IPS-20b (cell line): ENCODE measurements at regions not wholly inside any gene's neighbourhood (a gene's known extent, or its start where the extent isn't known, plus 50 kb on each side); places are given as distances from the start of the nearest gene placed in this dataset.

ENCODE experiments used
- H3K27ac ChIP-seq: one replicate; pipeline ENCODE4 v1.5.1; 2013; ENCODE audit warnings: low read length
- H3K27me3 ChIP-seq: 2 replicates; pipeline ENCODE4 v1.6.1; 2013; ENCODE audit warnings: mild to moderate bottlenecking, low read length, inconsistent platforms; ENCODE audit not compliant: insufficient read depth
- H3K36me3 ChIP-seq: 2 replicates; pipeline ENCODE4 v1.6.1; 2013; ENCODE audit warnings: low read depth, mild to moderate bottlenecking, inconsistent platforms, low read length, moderate library complexity; ENCODE audit not compliant: insufficient read depth
- H3K4me1 ChIP-seq: 2 replicates; pipeline ENCODE4 v1.6.1; 2013; ENCODE audit warnings: mild to moderate bottlenecking, control low read depth, inconsistent platforms, low read length, moderate library complexity; ENCODE audit not compliant: insufficient read depth
- H3K4me3 ChIP-seq: 2 replicates; pipeline ENCODE4 v1.5.1; 2013; ENCODE audit warnings: mild to moderate bottlenecking, low read length, inconsistent platforms
- H3K9ac ChIP-seq: 2 replicates; pipeline ENCODE4 v1.6.1; 2013; ENCODE audit warnings: low read depth, mild to moderate bottlenecking, inconsistent platforms, low read length, moderate library complexity
- H3K9me3 ChIP-seq: 2 replicates; pipeline ENCODE4 v1.6.1; 2013; ENCODE audit warnings: mild to moderate bottlenecking, low read depth, low read length, inconsistent platforms; ENCODE audit not compliant: insufficient read depth

DNA sequence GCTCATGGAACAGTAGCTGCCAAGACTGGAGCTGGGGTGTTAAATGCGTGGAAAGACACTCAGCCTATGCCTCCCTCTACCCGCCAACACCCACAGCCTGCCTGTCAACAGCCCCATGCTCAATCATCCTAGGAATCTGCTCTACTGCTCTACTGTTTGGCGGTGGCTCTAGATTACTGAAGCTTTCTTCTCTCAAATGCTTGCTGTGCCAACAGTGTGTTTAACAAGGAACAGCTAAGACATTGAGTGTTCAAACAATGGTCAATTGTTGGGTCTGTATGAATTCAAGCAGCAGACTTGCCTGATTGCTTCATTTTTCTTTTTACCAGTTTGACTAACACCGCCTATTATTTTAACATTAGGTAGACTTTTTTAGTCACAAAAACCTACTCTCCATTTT lies 258.6 kb downstream of the SOD2 start:
- Histone ChIP-seq H3K27me3 (no peaks in the 10 kb centered on the region), H3K4me3 (no peak overlapping the region), H3K36me3 (no peaks in the 10 kb centered on the region), H3K9ac (no peak overlapping the region), H3K27ac (no peak overlapping the region), H3K4me1 (no peaks in the 10 kb centered on the region), H3K9me3 (peaks cover 14% of the 10 kb centered on the region)

DNA sequence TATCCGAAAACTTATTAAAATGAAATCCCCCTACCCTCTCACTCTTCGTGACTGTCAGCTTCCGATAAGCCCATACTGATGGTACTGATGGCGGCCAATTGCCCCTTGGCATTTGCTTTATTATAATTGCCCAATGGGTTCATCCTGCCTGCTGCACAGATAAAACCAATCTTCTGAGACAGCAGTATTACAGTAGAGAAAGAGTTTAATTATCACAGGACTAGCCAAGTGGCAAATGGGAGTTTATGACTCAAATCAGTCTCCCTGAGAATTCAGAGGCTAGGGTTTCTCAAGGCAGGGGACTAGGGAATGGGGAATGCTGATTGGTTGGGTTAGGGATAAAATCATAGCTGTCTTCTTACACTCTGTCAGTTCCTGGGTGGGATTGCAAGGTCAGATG lies 259.5 kb downstream of the SOD2 start:
- H3K4me1 ChIP-seq = no peaks in the 10 kb centered on the region
- no peak overlapping the region for H3K9ac ChIP-seq

DNA sequence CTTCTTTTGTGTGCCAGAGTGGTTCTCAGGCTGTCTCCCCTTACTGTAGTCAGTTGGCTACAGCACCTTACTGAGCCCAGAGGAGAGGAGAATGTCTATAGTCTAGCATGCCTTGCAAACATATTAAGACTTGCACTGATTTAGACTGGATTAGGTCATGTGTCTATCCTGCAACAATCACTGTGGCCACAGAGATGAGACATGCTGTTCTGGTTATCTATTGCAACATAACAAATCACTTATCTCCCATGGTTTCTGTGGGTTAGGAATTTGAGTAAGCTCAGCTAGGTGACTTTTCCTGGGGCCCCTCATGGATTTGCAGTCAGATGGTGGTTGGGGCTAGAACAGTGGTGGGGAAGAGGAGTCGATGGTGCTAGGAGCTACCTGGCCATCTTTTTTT lies 261.3 kb downstream of the SOD2 start:
- Histone ChIP-seq H3K9me3 (peaks cover 14% of the 10 kb centered on the region), H3K27me3 (no peaks in the 10 kb centered on the region)

More for the DNA sequence above, 259.5 kb downstream of the SOD2 start:
- Histone ChIP-seq H3K4me3 (no peak overlapping the region), H3K27ac (no peak overlapping the region), H3K9me3 (peaks cover 14% of the 10 kb centered on the region), H3K27me3 (no peaks in the 10 kb centered on the region), H3K36me3 (no peaks in the 10 kb centered on the region)

DNA sequence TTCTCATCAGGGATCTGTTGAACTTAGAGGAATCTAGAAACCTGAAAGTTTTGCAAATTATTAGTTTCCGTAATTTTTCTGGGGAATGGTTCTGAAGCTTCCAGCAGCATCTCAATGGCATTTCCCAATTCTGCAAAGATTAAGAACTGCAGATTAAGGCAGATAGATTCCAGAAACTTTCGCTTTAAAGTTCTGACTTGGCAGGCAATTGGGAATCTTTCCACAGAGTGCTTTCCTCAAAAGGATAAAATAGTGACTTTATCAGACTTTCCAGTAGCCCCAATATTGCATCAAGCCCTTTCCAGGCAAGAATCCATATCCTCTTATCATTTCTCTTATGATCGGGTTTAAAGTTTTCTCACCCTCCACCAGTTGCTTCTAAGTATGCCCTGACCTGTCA lies 261.1 kb downstream of the FNDC1 start:
- Histone ChIP-seq H3K9me3 (peaks cover 14% of the 10 kb centered on the region), H3K27me3 (no peaks in the 10 kb centered on the region)

More for the DNA sequence above, 261.3 kb downstream of the SOD2 start:
- Histone ChIP-seq H3K4me1 (no peaks in the 10 kb centered on the region), H3K9ac (no peak overlapping the region), H3K36me3 (no peaks in the 10 kb centered on the region), H3K27ac (no peak overlapping the region), H3K4me3 (no peak overlapping the region)

DNA sequence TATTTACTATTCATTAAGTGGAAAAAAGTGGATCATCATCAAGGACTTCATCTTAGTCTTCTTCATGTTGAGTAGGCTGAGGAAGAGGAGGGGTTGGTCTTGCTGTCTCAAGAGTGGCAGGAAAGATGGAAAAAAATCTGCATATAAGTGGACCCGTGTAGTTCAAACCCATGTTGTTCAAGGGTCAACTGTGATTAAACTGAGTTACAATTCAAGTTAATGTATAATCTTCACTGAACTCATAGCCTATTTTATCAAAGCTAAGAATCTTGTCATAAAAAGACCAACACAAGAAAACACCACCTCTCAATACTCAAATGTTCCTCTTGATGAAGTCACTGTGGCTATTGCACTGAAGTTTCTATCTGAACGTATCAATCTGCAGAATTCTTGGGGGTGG lies 260.2 kb downstream of the FNDC1 start:
- Histone ChIP-seq H3K4me3 (no peak overlapping the region), H3K9ac (no peak overlapping the region), H3K27ac (no peak overlapping the region), H3K4me1 (no peaks in the 10 kb centered on the region), H3K36me3 (no peaks in the 10 kb centered on the region), H3K27me3 (no peaks in the 10 kb centered on the region), H3K9me3 (peaks cover 14% of the 10 kb centered on the region)

More for the DNA sequence above, 261.1 kb downstream of the FNDC1 start:
- Histone ChIP-seq H3K4me1 (no peaks in the 10 kb centered on the region), H3K36me3 (no peaks in the 10 kb centered on the region), H3K9ac (no peak overlapping the region), H3K4me3 (no peak overlapping the region), H3K27ac (no peak overlapping the region)

DNA sequence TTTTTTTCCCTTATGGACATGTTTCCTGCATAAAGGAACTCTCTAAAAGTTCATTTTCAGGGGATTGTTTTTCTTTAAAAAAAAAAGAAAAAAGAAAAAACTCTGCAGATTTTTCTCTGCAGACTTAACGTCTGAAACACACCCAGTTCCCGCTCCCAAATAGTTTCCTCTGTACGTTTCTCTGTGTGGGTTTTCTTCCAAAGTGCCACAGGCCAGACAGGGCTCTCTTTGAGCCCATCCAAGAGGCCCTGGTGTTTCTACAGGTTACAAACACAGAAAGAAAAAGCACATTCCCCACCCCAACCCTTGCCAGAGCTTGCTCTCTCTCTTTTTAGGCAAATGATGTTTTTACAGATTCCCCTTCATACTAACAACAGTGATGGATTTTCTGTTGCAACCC lies 258.6 kb downstream of the FNDC1 start:
- Histone ChIP-seq H3K4me3 (no peak overlapping the region), H3K4me1 (no peaks in the 10 kb centered on the region), H3K36me3 (no peaks in the 10 kb centered on the region), H3K27me3 (no peaks in the 10 kb centered on the region), H3K9me3 (peaks cover 2% of the 10 kb centered on the region; the same call in 1 of the 2 replicates), H3K27ac (no peak overlapping the region), H3K9ac (no peak overlapping the region)

DNA sequence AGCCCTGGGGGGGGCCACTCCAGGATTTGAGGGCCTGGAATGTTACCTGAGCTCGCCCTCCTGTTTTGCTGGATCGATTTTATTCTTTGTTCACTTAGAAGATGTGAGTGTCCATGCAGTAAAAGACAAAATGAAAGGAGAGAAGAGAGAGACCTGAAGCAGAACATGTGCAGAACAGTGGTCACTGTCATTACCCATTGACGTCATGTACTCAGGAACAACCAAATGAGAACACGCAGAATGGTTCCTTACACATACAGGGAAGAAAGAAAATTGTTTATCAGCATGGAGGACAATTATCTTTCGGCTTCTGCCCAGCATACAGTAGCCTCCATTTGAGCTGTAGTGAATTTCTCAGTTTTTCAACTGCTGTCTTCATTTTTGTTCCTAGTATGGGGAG lies 258.1 kb downstream of the FNDC1 start:
- no peaks in the 10 kb centered on the region for H3K4me1 ChIP-seq

DNA sequence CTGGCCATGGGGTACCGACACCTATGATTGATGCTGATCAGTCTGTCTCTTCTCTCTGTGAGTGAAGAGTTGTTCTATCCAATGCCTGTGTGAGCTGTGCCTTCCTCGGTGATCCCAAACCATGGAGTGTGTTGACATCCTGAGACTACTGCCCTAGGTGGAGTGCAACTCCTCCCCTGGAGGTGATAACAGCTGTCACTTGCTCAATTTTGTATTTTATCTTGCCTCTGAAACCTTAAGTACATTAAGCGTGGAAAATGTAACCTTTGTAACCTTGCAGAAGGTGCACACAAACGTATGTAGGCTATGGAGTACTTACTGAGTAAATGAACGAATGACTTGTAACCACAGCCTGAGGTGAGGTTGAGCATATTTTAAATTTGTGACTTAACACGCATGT lies 256.2 kb downstream of the FNDC1 start:
- no peaks in the 10 kb centered on the region for H3K4me1 ChIP-seq
- no peak overlapping the region for H3K4me3 ChIP-seq
- H3K9ac ChIP-seq = no peak overlapping the region
- H3K9me3 ChIP-seq = no peaks in the 10 kb centered on the region
- no peaks in the 10 kb centered on the region for H3K27me3 ChIP-seq
- H3K27ac ChIP-seq = no peak overlapping the region
- no peaks in the 10 kb centered on the region for H3K36me3 ChIP-seq

More for the DNA sequence above, 258.1 kb downstream of the FNDC1 start:
- no peaks in the 10 kb centered on the region for H3K27me3 ChIP-seq
- no peaks in the 10 kb centered on the region; the same call in 1 of the 2 replicates for H3K9me3 ChIP-seq
- no peaks in the 10 kb centered on the region for H3K36me3 ChIP-seq
- H3K4me3 ChIP-seq = no peak overlapping the region
- H3K27ac ChIP-seq = no peak overlapping the region
- H3K9ac ChIP-seq = no peak overlapping the region

DNA sequence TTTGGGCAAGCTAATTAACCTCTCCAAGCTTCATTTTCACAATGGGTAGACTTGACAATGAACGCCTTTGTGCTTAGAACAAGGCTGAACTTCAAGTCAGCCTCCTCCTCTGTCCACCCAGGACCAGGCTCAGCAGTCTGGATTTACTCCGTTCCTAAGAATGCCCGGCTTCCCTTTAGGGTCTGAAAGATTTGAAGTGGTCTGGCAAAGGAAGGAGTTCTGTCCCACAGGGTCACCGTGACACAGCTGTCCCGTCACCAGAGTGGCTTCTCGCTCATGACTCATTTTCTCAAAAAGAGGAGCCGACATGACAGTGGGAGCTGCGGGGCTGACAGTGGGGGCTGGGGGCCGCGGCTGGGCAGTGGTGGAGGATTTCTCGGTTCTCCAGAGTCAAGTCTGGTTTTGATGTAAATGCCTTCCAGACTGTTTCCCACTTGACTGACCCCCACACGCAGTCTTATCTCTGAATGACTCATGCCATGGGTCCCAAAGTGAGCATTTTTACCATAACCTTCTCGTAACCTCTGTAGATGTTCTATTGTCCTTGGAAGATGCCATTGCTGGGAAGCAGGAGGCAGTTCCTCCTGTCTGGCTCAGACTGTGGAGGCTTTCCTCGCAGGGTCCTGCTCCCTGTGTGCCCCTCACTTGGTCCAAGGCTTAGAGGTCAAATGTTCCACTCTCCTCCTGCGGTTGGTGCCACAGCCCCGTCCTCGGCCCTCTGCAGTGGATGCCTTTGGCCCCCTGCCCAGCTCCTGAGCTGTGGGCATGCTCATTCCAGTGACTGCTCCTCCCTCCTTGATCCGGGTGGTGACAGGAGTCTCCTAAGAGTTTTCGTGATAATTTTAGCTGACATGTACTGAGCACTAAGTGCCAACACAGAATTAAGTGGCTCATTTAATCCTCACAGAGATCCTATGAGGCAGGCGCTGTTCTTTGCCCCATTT lies 253.1 kb downstream of the FNDC1 start:
- H3K9ac ChIP-seq = no peak overlapping the region
- H3K27me3 ChIP-seq = no peaks in the 10 kb centered on the region
- no peaks in the 10 kb centered on the region for H3K4me1 ChIP-seq
- no peaks in the 10 kb centered on the region for H3K36me3 ChIP-seq
- H3K4me3 ChIP-seq = no peak overlapping the region
- no peak overlapping the region for H3K27ac ChIP-seq
- no peaks in the 10 kb centered on the region for H3K9me3 ChIP-seq

DNA sequence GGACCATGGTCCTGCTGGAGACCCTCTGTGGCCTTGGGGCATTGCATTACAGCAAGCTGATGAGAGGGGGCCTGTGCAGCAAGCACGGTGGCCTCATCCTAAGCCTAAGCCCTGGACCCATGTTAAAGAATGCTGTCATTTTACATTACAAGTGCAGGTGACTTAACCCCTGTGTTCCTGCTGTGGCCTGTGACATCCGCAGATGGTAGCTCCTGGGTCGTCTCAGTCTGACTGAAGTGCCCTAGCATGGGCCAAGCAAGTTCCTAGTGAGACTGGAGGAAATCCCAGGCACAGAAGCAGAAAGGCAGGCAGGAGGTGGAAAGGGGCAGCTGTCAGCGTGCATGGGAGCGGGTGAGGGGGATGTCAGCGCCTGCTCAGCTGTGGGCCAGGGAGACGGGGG lies 252.4 kb downstream of the FNDC1 start:
- no peaks in the 10 kb centered on the region for H3K4me1 ChIP-seq
- H3K4me3 ChIP-seq = no peak overlapping the region
- H3K9me3 ChIP-seq = no peaks in the 10 kb centered on the region
- no peaks in the 10 kb centered on the region for H3K27me3 ChIP-seq
- H3K27ac ChIP-seq = no peak overlapping the region
- no peaks in the 10 kb centered on the region for H3K36me3 ChIP-seq
- no peak overlapping the region for H3K9ac ChIP-seq

DNA sequence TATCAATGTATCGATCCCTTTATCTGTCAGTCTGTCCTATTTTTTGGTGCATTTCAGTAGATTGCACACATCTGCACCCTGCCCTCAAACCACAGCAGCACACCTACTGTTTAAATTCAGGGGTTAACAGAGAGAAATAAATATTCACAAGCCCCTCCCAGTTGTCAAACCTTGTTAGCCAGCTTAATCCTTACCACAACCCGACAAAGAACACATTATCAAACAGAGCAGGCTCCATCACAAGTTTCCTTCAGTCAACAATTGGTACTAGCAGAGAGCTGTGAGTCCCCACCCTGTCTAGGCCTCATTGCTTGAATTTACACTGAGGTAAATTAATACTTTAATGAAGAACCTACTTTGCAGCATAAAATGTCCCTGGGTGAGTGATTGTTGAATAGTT lies 249.8 kb downstream of the FNDC1 start:
- Histone ChIP-seq H3K36me3 (no peaks in the 10 kb centered on the region), H3K4me3 (no peak overlapping the region), H3K4me1 (no peaks in the 10 kb centered on the region), H3K9ac (no peak overlapping the region), H3K9me3 (peaks cover 19% of the 10 kb centered on the region), H3K27me3 (no peaks in the 10 kb centered on the region), H3K27ac (no peak overlapping the region)

DNA sequence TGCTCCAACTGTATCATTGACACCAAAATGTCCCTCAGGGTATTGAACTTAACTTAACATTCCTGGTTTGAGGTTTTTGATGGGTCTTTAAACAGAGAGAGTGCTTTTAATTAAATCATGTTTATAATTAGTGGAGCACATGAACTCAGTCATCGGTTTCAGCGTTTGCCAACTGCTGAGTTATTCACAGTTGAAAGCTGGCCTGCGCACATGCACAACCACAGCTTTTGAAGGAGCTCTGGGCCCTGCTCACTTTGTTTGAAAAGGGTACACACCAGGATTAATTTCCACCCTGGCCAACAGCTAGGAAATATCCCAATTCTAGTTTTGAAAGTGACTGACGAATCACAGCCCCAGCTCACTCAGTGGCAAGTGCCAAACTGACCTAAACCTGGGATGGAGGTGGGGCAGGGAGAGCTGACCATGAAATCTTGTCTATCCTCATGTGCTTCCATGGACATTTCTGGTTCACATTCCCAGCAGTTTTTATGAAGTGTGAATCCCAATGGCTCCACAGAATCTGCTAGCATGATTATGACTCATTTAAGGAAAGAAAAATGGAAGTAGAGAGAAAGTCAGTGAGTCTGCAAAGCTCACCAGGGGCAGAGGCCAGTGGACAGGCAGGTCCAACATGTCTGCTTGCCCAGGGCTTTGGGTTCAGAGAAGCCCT lies 247.8 kb downstream of the FNDC1 start:
- no peaks in the 10 kb centered on the region for H3K4me1 ChIP-seq
- H3K9me3 ChIP-seq = peaks cover 19% of the 10 kb centered on the region
- no peak overlapping the region for H3K4me3 ChIP-seq
- H3K27ac ChIP-seq = no peak overlapping the region
- no peak overlapping the region for H3K9ac ChIP-seq
- H3K36me3 ChIP-seq = no peaks in the 10 kb centered on the region
- H3K27me3 ChIP-seq = no peaks in the 10 kb centered on the region
